ENCODE measurements at regions not wholly inside any gene's neighbourhood (a gene's known extent, or its start where the extent isn't known, plus 50 kb on each side); places are given as distances from the start of the nearest gene placed in this dataset.

- dilution Hi-C loops (cut with MboI; ENCODE audit: extremely low pct_ligation_motif_present, low sequenced_read_pairs), result no loop called here
- H3K79me2 ChIP-seq (ENCODE audit: control insufficient read depth, insufficient read depth, low read length), result no peaks in the 10 kb centered on the region
- no peaks in the 10 kb centered on the region for H3K4me1 ChIP-seq (ENCODE audit: control insufficient read depth, extremely low read depth, insufficient read depth, low read length)
- no peak overlapping the region for H3K9ac ChIP-seq (replicated peaks; ENCODE audit: extremely low read depth, insufficient read depth, low read length)
- no peaks in the 10 kb centered on the region for H3K9me1 ChIP-seq (replicated peaks; ENCODE audit: control insufficient read depth, extremely low read depth, insufficient read depth, low read length)
- no peaks in the 10 kb centered on the region for H3K9me3 ChIP-seq (replicated peaks; ENCODE audit: control insufficient read depth, insufficient read depth, low read length)
- POLR2A ChIA-PET, result no interaction called here
- no peak overlapping the region for H3K4me3 ChIP-seq (replicated peaks in 1 of 3; ENCODE audit: insufficient read depth in 1 of 3, low read depth in 1 of 3, low read length in 3 of 3)
- no peak for FAIRE-seq
- CTCF ChIA-PET, result interaction anchor here (0.6 to 1.0 kb wide), 2 partner anchors 13 to 743 kb away, joined by 3 to 4 read pairs; no protein-coding TSS in a partner anchor
- TF ChIP-seq CTCF (IDR thresholded peaks at IDR 0.05; ENCODE audit: extremely low read depth in 1 of 2, insufficient read depth in 1 of 2, low read depth in 1 of 2, low read length in 2 of 2), result no peak
- no peak for TF ChIP-seq MYC (IDR thresholded peaks at IDR 0.05; ENCODE audit: low read depth, low read length)
- TF ChIP-seq EZH2 (IDR thresholded peaks at IDR 0.05; ENCODE audit: borderline replicate concordance, low read depth, low read length, severe bottlenecking), result no peak
- TF ChIP-seq POLR2AphosphoS5 (IDR thresholded peaks at IDR 0.05; ENCODE audit: insufficient read depth, low read depth, low read length), result no peak
- no peak for TF ChIP-seq GATA2 (IDR thresholded peaks at IDR 0.05; ENCODE audit: insufficient read depth, insufficient read length, low read depth, low read length)
- no peak for TF ChIP-seq FOS (IDR thresholded peaks at IDR 0.05; ENCODE audit: borderline replicate concordance, insufficient read depth, low read length)
- no peak for TF ChIP-seq POLR2A (IDR thresholded peaks at IDR 0.05; ENCODE audit: low read depth, low read length)
- no peak for TF ChIP-seq MAX (IDR thresholded peaks at IDR 0.05; ENCODE audit: insufficient read depth, insufficient read length)
- TF ChIP-seq JUN (IDR thresholded peaks at IDR 0.05; ENCODE audit: borderline replicate concordance, insufficient read depth, insufficient read length, low read depth), result no peak
- H2AFZ ChIP-seq (ENCODE audit: low read depth, low read length), result no peak overlapping the region
- H3K4me2 ChIP-seq (ENCODE audit: insufficient read depth, low read length), result no peak overlapping the region
- BruUV-seq (replicated peaks), result no TSS peak
- intact Hi-C loops (cut with micrococcal nuclease), result no loop called here
- no peak for DNase-seq (ENCODE audit: low read depth, low spot score)
- H4K20me1 ChIP-seq (replicated peaks; ENCODE audit: control insufficient read depth, extremely low read depth, insufficient read depth, low read length), result no peaks in the 10 kb centered on the region
- H3K36me3 ChIP-seq (ENCODE audit: control insufficient read depth in 2 of 2, extremely low read depth in 1 of 2, insufficient read depth in 2 of 2, low read length in 2 of 2), result peaks cover 0 to 2% of the 10 kb centered on the region in 2 experiments
- no peak overlapping the region for H3K27ac ChIP-seq (ENCODE audit: insufficient read depth, low read depth, low read length)
- H3K27me3 ChIP-seq (ENCODE audit: control insufficient read depth in 2 of 2, insufficient read depth in 2 of 2, low read length in 2 of 2), result no peaks in the 10 kb centered on the region
Measured at GRCh38 chr5:124628721-124629596, 117.5 kb downstream of the ZNF608 start.

Data from endothelial cell of umbilical vein (primary cell).